ENCODE measurements at regions not wholly inside any gene's neighbourhood (a gene's known extent, or its start where the extent isn't known, plus 50 kb on each side); places are given as distances from the start of the nearest gene placed in this dataset.
"Not testable (repeated sequence)": the region's sequence is repeated elsewhere in the genome, so short reads cannot be mapped to it uniquely, and the experiment has no call there.

DNA sequence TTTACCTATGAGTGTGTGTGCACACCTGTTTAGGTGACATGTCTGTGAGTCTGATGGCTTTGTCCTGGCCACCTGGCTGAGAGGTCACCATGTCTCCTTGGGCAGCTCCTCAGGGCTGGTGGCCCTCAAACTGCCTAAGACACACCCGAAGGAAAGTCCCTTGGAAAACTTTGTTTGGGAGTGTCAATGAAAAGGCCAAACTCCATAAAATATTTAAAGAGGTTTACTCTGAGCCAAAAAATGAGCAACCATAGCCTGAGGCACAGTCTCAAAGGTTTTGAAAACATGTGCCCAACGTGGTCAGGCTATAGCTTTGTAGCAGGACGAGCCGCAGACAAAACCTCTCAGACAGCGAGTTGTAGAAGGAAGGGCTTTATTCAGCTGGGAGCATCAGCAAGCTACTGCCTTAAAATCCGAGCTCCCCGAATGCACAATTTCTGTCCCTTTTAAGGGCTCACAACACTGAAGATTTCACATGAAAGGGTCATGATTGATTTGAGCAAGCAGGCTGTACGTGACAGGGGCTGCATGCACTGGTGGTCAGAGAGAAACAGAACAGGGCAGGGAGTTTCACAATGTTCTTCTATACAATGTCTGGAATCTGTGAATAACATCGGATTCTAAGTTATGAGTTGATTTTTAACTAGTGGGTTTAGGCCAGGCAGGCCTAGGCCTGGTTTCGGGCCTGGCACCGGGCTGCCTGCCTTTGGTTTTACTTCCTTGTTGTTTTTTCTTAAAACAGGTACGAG is 58.4 kb upstream of the RCBTB2 start:
- not testable (repeated sequence) for H3K79me2 ChIP-seq (ENCODE audit: control insufficient read depth, insufficient read depth, low read length); H3K9ac ChIP-seq (ENCODE audit: control insufficient read depth, insufficient read depth, low read length); FAIRE-seq

More for the DNA sequence above, 58.4 kb upstream of the RCBTB2 start:
- BruUV-seq (replicated peaks); H2AFZ ChIP-seq (ENCODE audit: control insufficient read depth, low read depth, low read length); H4K20me1 ChIP-seq (ENCODE audit: control insufficient read depth, insufficient read depth); intact Hi-C loops (cut with micrococcal nuclease; ENCODE audit: unreplicated experiment); POLR2A ChIA-PET; DNase-seq (ENCODE audit: low read depth, low spot score); H3K4me2 ChIP-seq (ENCODE audit: control insufficient read depth, insufficient read depth); H3K27me3 ChIP-seq (replicated peaks in 1 of 2; ENCODE audit: control insufficient read depth in 2 of 2, insufficient read depth in 2 of 2, low read length in 1 of 2); H3K36me3 ChIP-seq (ENCODE audit: control insufficient read depth in 2 of 2, insufficient read depth in 2 of 2, low read length in 1 of 2); H3K4me3 ChIP-seq; H3K9me3 ChIP-seq (replicated peaks; ENCODE audit: control insufficient read depth, insufficient read depth, low read length); in situ Hi-C loops (cut with MboI): not testable (repeated sequence)
- H3K4me1 ChIP-seq (ENCODE audit: control insufficient read depth, insufficient read depth, low read length) = peaks cover 30% of the 10 kb centered on the region
- 60% methylated on average over 12 of the region's 12 CpGs for WGBS (ENCODE audit: insufficient coverage, insufficient replicate concordance, low lambda C conversion rate, missing lambda C conversion rate)
- peak overlapping the region; percentile 33 for H3K27ac ChIP-seq (ENCODE audit: control insufficient read depth, insufficient read depth)
- TF ChIP-seq, protein P1, sequence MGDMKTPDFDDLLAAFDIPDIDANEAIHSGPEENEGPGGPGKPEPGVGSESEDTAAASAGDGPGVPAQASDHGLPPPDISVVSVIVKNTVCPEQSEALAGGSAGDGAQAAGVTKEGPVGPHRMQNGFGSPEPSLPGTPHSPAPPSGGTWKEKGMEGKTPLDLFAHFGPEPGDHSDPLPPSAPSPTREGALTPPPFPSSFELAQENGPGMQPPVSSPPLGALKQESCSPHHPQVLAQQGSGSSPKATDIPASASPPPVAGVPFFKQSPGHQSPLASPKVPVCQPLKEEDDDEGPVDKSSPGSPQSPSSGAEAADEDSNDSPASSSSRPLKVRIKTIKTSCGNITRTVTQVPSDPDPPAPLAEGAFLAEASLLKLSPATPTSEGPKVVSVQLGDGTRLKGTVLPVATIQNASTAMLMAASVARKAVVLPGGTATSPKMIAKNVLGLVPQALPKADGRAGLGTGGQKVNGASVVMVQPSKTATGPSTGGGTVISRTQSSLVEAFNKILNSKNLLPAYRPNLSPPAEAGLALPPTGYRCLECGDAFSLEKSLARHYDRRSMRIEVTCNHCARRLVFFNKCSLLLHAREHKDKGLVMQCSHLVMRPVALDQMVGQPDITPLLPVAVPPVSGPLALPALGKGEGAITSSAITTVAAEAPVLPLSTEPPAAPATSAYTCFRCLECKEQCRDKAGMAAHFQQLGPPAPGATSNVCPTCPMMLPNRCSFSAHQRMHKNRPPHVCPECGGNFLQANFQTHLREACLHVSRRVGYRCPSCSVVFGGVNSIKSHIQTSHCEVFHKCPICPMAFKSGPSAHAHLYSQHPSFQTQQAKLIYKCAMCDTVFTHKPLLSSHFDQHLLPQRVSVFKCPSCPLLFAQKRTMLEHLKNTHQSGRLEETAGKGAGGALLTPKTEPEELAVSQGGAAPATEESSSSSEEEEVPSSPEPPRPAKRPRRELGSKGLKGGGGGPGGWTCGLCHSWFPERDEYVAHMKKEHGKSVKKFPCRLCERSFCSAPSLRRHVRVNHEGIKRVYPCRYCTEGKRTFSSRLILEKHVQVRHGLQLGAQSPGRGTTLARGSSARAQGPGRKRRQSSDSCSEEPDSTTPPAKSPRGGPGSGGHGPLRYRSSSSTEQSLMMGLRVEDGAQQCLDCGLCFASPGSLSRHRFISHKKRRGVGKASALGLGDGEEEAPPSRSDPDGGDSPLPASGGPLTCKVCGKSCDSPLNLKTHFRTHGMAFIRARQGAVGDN (IDR thresholded peaks at IDR 0.05) = peak; percentile 18; the same call in 1 of the 2 replicates
- ChIA-PET CTCF (interaction anchor here (0.7 to 1.8 kb wide), 3 partner anchors 11 to 464 kb away, joined by 3 to 8 read pairs (median 6); no protein-coding TSS in a partner anchor), RAD21 (ENCODE audit: unreplicated experiment) (interaction anchor here (1.5 kb wide), 1 partner anchor 257 kb away, joined by 3 read pairs; no protein-coding TSS in a partner anchor), SMC1A (ENCODE audit: uncharacterized antibody, unreplicated experiment) (interaction anchor here (1.6 to 2.9 kb wide), 3 partner anchors 11 to 257 kb away, joined by 5 to 9 read pairs (median 6); no protein-coding TSS in a partner anchor)
- ATAC-seq = peak; percentile 27
